GM21717 (cell line): ENCODE measurements at regions not wholly inside any gene's neighbourhood (a gene's known extent, or its start where the extent isn't known, plus 50 kb on each side); places are given as distances from the start of the nearest gene placed in this dataset.

Source experiments
- ATAC-seq: cut with Tn5 transposase; IDR thresholded peaks from one replicate; pipeline ENCODE4 v1.9.1; 2021; ENCODE audit warnings: mild to moderate bottlenecking, moderate library complexity; ENCODE audit not compliant: unreplicated experiment

GRCh38 chr11:129590030-129590752, 214.5 kb downstream of the BARX2 start:
- no peak for ATAC-seq

GRCh38 chr11:129590753-129591475, 215.3 kb downstream of the BARX2 start:
- ATAC-seq, result no peak

- no peak for ATAC-seq
These were observed 215.9 kb downstream of the BARX2 start for GRCh38 chr11:129591527-129591926.

- no peak for ATAC-seq
These were observed 216.5 kb downstream of the BARX2 start for GRCh38 chr11:129592191-129592590.

GRCh38 chr11:129593098-129593497, 217.4 kb downstream of the BARX2 start:
- ATAC-seq, result no peak

GRCh38 chr11:129595038-129595962, 219.7 kb downstream of the BARX2 start:
- no peak for ATAC-seq

GRCh38 chr11:129596351-129596750, 219.3 kb upstream of the TMEM45B start:
- no peak for ATAC-seq

GRCh38 chr11:129598378-129598777, 217.3 kb upstream of the TMEM45B start:
- no peak for ATAC-seq

- no peak for ATAC-seq
These were observed 209.8 kb upstream of the TMEM45B start for GRCh38 chr11:129605815-129606214.

- no peak for ATAC-seq
These were observed 206.9 kb upstream of the TMEM45B start for GRCh38 chr11:129608711-129609110.

GRCh38 chr11:129610125-129610524, 205.5 kb upstream of the TMEM45B start:
- ATAC-seq, result no peak

GRCh38 chr11:129610545-129610944, 205.1 kb upstream of the TMEM45B start:
- no peak for ATAC-seq

GRCh38 chr11:129611661-129612446, 203.8 kb upstream of the TMEM45B start:
- no peak for ATAC-seq

- no peak for ATAC-seq
These were observed 203.1 kb upstream of the TMEM45B start for GRCh38 chr11:129612447-129612961.

- no peak for ATAC-seq
These were observed 202.6 kb upstream of the TMEM45B start for GRCh38 chr11:129613071-129613470.

GRCh38 chr11:129614256-129614944, 201.2 kb upstream of the TMEM45B start:
- no peak for ATAC-seq

GRCh38 chr11:129618046-129618569, 197.5 kb upstream of the TMEM45B start:
- no peak for ATAC-seq

- no peak for ATAC-seq
These were observed 195.2 kb upstream of the TMEM45B start for GRCh38 chr11:129620237-129621104.

GRCh38 chr11:129625930-129626329, 189.7 kb upstream of the TMEM45B start:
- ATAC-seq, result no peak
